ENCODE measurements at regions not wholly inside any gene's neighbourhood (a gene's known extent, or its start where the extent isn't known, plus 50 kb on each side); places are given as distances from the start of the nearest gene placed in this dataset.

- TF ChIP-seq MGA (IDR thresholded peaks at IDR 0.05), result no peak
- no peak for TF ChIP-seq GABPA (tag; conservative IDR thresholded peaks at IDR 0.05; ENCODE audit: low read depth)
- peak; percentile 75; the same call in 1 of the 2 replicates for TF ChIP-seq MEF2D (tag; conservative IDR thresholded peaks at IDR 0.05; ENCODE audit: low read depth)
- TF ChIP-seq RBM39 (optimal IDR thresholded peaks at IDR 0.05; ENCODE audit: low read depth, low read length), result no peak
- peak; percentile 80 for TF ChIP-seq TCF3 (CRISPR knock-in tag; IDR thresholded peaks at IDR 0.05)
- TF ChIP-seq ADNP (tag; IDR thresholded peaks at IDR 0.05), result 0 out of 2 replicates have a peak, but pooled peaks have one; percentile 43
- TF ChIP-seq DMBX1 (CRISPR knock-in tag; IDR thresholded peaks at IDR 0.05; ENCODE audit: borderline replicate concordance), result peak; percentile 75; the same call in 1 of the 2 replicates
- no peak for TF ChIP-seq ESRRB (CRISPR knock-in tag; IDR thresholded peaks at IDR 0.05; ENCODE audit: borderline replicate concordance)
- 0 out of 2 replicates have a peak, but pooled peaks have one; percentile 40 for TF ChIP-seq CXXC5 (CRISPR knock-in tag; IDR thresholded peaks at IDR 0.05)
- peak in 1 of 2 experiments; percentile 19; a peak in 1 of 4 replicates for TF ChIP-seq MNT (conservative IDR thresholded peaks at IDR 0.05)
- peak; percentile 85 for TF ChIP-seq ZNF766 (CRISPR knock-in tag; conservative IDR thresholded peaks at IDR 0.05)
- no peak for TF ChIP-seq ZBTB9 (CRISPR knock-in tag; IDR thresholded peaks at IDR 0.05)
- peak; percentile 28; the same call in 1 of the 2 replicates for TF ChIP-seq EP400 (IDR thresholded peaks at IDR 0.05)
- no peak for TF ChIP-seq FOXA3 (CRISPR knock-in tag; conservative IDR thresholded peaks at IDR 0.05 in 1 of 2, IDR thresholded peaks at IDR 0.05 in 1 of 2)
These were observed 187.9 kb downstream of the MTCL1 start (continued) for GRCh38 chr18:8893221-8893620.

Data from K562 (cell line).